HL-60 (cell line): ENCODE measurements at regions not wholly inside any gene's neighbourhood (a gene's known extent, or its start where the extent isn't known, plus 50 kb on each side); places are given as distances from the start of the nearest gene placed in this dataset.

Source experiments
- DNase-seq, 2 experiments: peaks; one replicate each; pipeline ENCODE4 v3.0.0-alpha.2; 2010 to 2020; ENCODE audit warnings: low read depth in 1 of 2, low spot score in 1 of 2
- H3K27ac ChIP-seq: fragments of 250-450 bp; sonication (Bioruptor Pico); replicated peaks from 2 replicates; pipeline ENCODE4 v1.5.1; 2020; ENCODE audit warnings: mild to moderate bottlenecking, moderate library complexity
- H3K27me3 ChIP-seq: fragments of 250-450 bp; sonication (Bioruptor Pico); 2 replicates; pipeline ENCODE4 v1.5.1; 2021; ENCODE audit warnings: mild to moderate bottlenecking, moderate library complexity; ENCODE audit not compliant: insufficient read depth, poor library complexity, severe bottlenecking
- H3K4me3 ChIP-seq: replicated peaks from 2 replicates; pipeline ENCODE4 v1.5.1; 2011; ENCODE audit warnings: mild to moderate bottlenecking, control low read depth, low read length; ENCODE audit not compliant: insufficient read depth
- GABPA ChIP-seq: IDR thresholded peaks from 2 replicates; pipeline ENCODE4 v1.6.1; 2012; ENCODE audit warnings: low read depth
- POLR2AphosphoS5 ChIP-seq: IDR thresholded peaks from 2 replicates; pipeline ENCODE4 v1.6.1; 2012; ENCODE audit warnings: low read depth
- SPI1 ChIP-seq: IDR thresholded peaks from 2 replicates; pipeline ENCODE4 v1.6.1; 2012; ENCODE audit warnings: low read depth, mild to moderate bottlenecking, borderline replicate concordance
- TF ChIP-seq, protein P1 (sequence below): IDR thresholded peaks from 2 replicates; pipeline ENCODE4 v1.6.1; 2012; ENCODE audit warnings: low read depth; ENCODE audit not compliant: insufficient replicate concordance
- TF ChIP-seq, protein P2 (sequence below): IDR thresholded peaks from one replicate; pipeline ENCODE4 v1.5.1; 2011; ENCODE audit warnings: low read length, control low read depth, inconsistent platforms; ENCODE audit not compliant: insufficient read depth

DNA sequence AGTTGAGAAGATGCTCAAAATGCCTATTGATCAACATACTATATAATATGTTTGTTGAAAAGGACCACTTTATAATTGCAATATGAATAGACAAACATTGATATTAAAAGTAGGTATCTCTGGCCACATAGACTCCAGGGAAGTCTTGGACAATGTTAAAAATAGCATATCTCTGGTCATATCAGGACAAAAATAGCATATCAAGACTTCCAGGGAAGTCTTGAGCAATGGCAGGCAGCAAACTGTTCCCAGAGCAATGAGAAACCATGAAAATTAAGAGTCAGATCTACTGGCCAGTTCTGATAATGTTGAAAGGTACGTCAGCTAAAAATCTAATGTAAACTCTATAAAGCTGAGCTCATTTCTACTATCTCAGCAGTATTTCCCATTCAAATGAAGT, 1130.3 kb upstream of the CITED2 start:
- no peak for DNase-seq
- Histone ChIP-seq H3K4me3 (no peak overlapping the region), H3K27ac (no peak overlapping the region), H3K27me3 (no peaks in the 10 kb centered on the region)
- TF ChIP-seq, protein P1, sequence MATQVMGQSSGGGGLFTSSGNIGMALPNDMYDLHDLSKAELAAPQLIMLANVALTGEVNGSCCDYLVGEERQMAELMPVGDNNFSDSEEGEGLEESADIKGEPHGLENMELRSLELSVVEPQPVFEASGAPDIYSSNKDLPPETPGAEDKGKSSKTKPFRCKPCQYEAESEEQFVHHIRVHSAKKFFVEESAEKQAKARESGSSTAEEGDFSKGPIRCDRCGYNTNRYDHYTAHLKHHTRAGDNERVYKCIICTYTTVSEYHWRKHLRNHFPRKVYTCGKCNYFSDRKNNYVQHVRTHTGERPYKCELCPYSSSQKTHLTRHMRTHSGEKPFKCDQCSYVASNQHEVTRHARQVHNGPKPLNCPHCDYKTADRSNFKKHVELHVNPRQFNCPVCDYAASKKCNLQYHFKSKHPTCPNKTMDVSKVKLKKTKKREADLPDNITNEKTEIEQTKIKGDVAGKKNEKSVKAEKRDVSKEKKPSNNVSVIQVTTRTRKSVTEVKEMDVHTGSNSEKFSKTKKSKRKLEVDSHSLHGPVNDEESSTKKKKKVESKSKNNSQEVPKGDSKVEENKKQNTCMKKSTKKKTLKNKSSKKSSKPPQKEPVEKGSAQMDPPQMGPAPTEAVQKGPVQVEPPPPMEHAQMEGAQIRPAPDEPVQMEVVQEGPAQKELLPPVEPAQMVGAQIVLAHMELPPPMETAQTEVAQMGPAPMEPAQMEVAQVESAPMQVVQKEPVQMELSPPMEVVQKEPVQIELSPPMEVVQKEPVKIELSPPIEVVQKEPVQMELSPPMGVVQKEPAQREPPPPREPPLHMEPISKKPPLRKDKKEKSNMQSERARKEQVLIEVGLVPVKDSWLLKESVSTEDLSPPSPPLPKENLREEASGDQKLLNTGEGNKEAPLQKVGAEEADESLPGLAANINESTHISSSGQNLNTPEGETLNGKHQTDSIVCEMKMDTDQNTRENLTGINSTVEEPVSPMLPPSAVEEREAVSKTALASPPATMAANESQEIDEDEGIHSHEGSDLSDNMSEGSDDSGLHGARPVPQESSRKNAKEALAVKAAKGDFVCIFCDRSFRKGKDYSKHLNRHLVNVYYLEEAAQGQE: no peak
- TF ChIP-seq POLR2AphosphoS5: no peak
- no peak for TF ChIP-seq SPI1
- TF ChIP-seq, protein P2, sequence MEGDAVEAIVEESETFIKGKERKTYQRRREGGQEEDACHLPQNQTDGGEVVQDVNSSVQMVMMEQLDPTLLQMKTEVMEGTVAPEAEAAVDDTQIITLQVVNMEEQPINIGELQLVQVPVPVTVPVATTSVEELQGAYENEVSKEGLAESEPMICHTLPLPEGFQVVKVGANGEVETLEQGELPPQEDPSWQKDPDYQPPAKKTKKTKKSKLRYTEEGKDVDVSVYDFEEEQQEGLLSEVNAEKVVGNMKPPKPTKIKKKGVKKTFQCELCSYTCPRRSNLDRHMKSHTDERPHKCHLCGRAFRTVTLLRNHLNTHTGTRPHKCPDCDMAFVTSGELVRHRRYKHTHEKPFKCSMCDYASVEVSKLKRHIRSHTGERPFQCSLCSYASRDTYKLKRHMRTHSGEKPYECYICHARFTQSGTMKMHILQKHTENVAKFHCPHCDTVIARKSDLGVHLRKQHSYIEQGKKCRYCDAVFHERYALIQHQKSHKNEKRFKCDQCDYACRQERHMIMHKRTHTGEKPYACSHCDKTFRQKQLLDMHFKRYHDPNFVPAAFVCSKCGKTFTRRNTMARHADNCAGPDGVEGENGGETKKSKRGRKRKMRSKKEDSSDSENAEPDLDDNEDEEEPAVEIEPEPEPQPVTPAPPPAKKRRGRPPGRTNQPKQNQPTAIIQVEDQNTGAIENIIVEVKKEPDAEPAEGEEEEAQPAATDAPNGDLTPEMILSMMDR: no peak
- TF ChIP-seq GABPA: no peak

DNA sequence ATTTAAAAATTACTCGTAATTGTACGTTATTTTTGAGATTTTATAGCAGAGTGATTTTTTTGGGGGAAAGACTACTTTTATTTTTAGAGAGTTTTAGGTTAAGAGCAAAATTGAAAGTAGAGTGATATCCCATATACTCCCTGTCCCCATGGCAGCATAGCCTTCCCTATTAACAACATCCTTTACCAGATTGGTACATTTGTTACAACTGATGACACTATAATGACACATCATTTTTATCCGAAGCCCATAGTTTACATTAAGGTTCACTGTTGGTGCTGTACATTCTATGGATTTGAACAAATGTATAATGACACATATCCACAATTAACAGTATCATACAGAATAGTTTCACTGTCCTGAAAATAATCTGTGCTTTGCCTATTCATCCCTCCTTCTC, 1126.4 kb upstream of the CITED2 start:
- Histone ChIP-seq H3K27me3 (no peaks in the 10 kb centered on the region), H3K27ac (no peak overlapping the region), H3K4me3 (no peak overlapping the region)
- TF ChIP-seq, protein P2: no peak
- TF ChIP-seq, protein P1: no peak
- no peak for TF ChIP-seq GABPA
- TF ChIP-seq POLR2AphosphoS5: no peak
- no peak for TF ChIP-seq SPI1
- no peak for DNase-seq

DNA sequence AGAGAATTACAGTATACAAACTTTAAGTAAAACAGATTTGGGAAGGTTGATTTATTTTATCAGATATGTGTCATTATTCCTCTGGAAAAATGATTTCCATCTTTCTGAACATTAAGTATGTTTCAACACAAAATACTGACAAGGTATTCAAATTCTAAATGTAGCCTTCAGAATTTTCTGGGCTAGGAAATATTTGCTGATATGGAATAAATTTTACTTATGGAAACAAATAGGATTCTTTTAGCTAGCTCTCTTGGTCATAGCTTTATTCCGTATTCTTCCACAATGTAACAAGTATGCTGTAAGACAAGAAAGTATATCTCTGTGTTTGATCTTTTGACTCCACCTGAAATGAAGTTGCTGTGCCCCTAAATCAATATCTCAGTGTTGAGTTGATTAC, 1125.2 kb upstream of the CITED2 start:
- Histone ChIP-seq H3K4me3 (no peak overlapping the region), H3K27ac (no peak overlapping the region), H3K27me3 (no peaks in the 10 kb centered on the region)
- TF ChIP-seq, protein P1: no peak
- TF ChIP-seq GABPA (no peak), SPI1 (no peak)
- DNase-seq: no peak
